GM18517 (cell line): ENCODE measurements at regions not wholly inside any gene's neighbourhood (a gene's known extent, or its start where the extent isn't known, plus 50 kb on each side); places are given as distances from the start of the nearest gene placed in this dataset.

Experiments
- ATAC-seq: cut with Tn5 transposase; IDR thresholded peaks from one replicate; pipeline ENCODE4 v1.9.1; 2021; ENCODE audit warnings: mild to moderate bottlenecking, moderate library complexity; ENCODE audit not compliant: unreplicated experiment

DNA sequence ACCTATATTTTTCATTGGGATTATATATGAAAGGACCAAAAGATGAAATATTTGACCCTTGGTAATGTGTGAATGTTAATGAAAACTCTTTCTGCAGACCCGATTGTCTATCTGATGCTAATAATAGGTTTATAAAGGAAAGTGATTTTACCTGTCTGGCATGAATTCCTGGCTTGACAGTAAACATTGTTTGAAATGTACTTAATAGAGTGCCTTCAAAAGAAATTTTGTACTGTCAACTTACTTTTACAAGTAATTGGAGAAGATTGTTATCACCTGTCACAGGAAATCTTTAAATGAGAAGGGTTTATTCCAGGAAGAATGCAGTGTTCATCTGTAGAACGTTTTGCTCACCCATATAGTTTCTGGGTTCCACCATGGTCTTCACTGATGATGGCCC, 588.2 kb downstream of the INHBA start:
- no peak for ATAC-seq

- ATAC-seq = no peak
These were observed 588.8 kb downstream of the INHBA start for GRCh38 chr7:41114131-41114530.

- no peak for ATAC-seq
These were observed 589.2 kb downstream of the INHBA start for GRCh38 chr7:41113719-41114118.

- no peak for ATAC-seq
These were observed 592.7 kb downstream of the INHBA start for GRCh38 chr7:41110186-41110585.

DNA sequence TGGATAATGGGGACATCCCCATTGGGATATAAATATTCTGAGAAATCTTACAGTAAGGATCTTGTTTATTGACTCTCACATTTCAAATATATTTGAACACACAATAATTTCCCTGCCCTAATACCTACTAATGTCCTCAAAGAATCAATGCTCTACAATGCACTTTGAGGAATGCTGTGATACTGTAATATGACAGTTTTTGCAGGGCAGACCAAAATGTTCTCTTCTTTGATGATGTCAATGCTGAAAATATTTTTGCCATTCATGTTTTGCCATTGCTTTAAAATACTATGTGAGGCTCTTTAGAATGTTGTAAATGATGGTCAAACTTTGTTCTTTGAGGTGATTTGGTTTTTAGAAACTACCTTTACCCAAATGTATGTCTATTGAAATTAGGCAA, 594.1 kb downstream of the INHBA start:
- ATAC-seq = no peak

DNA sequence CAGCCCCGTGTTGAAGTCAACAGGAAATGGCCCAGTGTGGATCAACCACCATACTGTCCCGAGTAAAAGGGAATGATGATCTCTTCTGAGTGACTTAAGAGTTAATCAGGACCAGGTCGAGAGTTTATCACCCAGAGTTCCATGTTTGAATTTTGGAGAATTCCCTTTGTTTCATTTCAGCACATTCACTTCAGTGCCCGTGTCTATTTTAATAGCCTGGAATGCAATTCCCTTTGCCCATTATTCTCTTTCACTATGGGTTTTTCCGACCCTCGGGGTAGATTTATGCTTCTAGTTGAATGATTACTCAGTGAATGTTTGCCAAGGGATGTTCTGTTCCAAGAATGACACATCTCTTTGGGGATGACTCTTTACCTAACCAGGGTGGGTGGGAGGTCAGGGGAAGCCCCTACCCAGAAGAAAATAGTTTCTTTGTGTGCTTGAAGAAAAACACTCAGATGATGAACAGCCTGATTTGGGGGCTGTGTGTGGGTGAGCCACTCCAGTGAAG, 594.9 kb downstream of the INHBA start:
- ATAC-seq = no peak

DNA sequence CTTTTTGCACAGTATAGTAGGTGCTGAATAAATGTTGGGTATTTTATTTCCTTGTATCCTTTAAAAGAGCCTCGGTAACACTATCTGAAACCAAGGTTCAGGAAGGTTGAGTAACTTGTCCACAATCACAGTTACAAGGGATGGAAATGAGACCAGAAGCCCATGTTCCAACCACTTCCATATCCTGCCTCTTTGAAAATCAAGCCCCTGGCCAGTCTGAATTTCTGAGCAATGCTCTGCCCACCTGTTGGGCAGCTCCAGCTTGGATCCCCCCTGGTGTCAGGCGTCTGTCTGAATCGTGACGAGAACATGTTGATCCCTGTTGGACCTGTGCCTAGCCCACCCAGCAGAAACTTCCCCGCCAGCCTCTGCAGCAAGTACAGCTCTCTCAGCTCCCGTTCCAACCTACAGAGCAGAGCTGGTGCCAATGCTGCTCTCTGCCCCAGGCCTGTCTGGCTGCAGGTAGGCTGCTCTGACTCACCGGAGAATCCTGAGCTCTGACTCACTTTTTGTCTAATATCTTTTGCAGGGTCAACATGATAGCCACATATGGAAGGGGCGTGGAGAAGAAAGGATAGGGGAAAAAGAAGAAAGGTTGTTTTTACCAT, 595.5 kb downstream of the INHBA start:
- ATAC-seq = no peak

GRCh38 chr7:41104631-41105030, 598.3 kb downstream of the INHBA start:
- ATAC-seq = no peak

DNA sequence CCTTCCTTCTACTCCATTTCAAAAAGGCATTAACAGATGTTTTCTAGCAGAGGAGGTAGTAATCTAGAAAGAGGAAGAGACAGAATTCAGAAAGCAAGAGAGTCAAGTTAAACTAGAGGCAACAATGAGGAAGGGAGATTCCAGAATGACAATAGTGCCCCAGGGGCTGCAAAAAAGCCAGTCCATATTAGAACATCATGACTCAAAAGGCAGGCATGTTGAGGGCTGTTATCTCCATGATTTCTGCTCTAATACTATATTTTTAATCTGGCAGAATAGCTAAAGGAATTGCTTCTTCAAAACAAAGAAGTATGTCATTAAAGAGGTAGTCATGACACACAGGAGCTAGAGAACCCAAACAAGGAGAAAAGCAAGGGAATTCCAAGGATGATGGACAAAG, 599.6 kb downstream of the INHBA start:
- ATAC-seq = peak; percentile 77

GRCh38 chr7:41098846-41099245, 604.0 kb downstream of the INHBA start:
- ATAC-seq = no peak

GRCh38 chr7:41098402-41098801, 604.5 kb downstream of the INHBA start:
- ATAC-seq = no peak

- ATAC-seq = no peak
These were observed 605.4 kb downstream of the INHBA start for GRCh38 chr7:41097501-41097900.

GRCh38 chr7:41096917-41097316, 606.0 kb downstream of the INHBA start:
- ATAC-seq = no peak

DNA sequence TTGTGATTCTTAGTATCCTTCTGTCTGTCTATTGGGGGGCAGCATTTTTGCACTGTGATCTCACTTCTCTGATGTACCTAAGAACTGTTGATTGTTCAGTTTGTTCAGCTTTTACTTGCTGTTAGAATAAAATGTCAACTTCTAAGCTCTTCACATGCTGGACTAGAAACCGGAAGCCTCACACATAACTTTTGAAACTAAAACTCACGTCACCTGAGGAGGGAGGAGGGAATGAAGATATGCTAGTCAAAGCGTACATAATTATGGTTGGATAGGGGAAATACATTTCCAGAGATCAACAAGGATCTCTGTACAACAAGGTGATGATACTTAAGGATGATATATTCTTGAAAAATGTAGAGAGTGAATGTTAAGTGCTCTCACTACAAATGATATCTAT, 609.7 kb downstream of the INHBA start:
- no peak for ATAC-seq

DNA sequence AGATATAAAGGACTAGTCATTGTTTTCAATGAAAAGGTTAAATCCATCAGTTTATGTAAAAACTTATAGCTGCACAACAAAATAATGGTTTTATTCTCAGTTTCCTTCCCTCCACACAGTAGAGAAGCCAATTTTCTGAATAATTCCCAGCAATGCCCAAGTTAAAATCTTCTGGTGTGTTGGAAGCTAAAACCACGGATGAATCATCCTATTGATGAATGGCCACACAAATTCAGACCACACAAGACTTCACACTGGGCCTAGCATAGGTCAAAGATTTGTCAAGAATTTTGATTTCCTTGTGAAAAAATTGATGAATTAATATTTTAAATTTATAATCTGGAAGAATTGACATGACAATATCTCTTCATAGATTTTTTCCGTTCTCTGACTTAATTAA, 617.6 kb downstream of the INHBA start:
- ATAC-seq = no peak

- no peak for ATAC-seq
These were observed 618.5 kb downstream of the INHBA start for GRCh38 chr7:41084381-41084780.

DNA sequence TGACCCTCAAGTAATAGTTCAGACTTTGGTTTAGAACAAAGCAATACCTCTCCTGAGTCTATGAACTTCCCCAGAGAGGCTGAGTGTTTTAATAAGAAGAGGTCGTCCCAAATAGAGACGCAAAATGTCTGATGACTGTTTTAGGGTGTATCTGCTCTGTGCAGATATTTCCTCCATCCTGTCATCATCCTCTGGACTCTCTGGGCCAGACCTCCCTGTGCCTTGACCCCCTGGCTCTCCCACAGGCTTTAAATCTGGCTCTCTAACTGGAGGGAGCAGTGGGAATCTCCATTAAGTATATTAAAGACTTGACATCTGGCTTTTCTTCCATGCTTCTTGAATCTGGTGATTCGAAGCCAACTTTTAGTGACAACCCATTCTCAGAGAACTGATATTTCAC, 633.3 kb downstream of the INHBA start:
- no peak for ATAC-seq

GRCh38 chr7:41067576-41067975, 635.3 kb downstream of the INHBA start:
- no peak for ATAC-seq

- ATAC-seq = no peak
These were observed 637.2 kb downstream of the INHBA start for GRCh38 chr7:41065663-41066062.

GRCh38 chr7:41063116-41063515, 639.8 kb downstream of the INHBA start:
- no peak for ATAC-seq

DNA sequence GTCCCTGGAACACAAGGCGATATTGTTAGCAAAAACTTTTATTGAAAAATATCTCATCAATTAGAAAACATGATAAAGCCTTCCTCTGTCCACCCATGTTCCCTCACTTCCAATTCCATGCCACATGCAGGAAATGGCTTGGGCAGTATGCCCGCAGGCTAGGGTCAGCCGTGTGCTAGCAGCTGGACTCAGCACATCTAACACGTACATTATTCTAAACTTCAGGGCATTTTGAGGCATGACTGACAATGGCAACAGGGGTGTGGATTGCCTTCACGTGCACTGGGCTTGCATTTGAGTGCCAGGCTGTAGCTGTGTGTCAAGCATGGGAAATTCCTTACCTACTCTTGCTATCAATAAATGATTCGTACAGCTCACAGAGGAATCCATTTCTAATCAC, 642.1 kb downstream of the INHBA start:
- no peak for ATAC-seq

DNA sequence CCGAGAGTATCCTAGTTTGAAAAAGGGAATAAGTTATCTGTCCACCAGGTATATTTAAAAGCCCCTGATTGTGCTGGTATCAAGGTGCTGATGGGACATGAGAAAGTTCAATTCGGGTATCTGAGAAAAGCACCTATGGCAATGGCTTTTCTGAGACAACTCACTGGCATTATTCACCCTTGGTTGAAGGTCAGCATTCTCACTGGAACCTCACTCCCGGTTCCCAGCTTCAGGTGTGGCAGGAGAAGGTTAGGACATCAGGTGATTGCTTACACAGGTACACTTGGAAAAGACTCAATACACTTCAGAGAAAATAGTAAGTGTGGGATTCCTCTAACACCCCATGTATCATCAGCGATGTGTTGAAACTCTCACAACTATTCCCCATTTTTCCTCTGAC, 643.1 kb downstream of the INHBA start:
- ATAC-seq = no peak

DNA sequence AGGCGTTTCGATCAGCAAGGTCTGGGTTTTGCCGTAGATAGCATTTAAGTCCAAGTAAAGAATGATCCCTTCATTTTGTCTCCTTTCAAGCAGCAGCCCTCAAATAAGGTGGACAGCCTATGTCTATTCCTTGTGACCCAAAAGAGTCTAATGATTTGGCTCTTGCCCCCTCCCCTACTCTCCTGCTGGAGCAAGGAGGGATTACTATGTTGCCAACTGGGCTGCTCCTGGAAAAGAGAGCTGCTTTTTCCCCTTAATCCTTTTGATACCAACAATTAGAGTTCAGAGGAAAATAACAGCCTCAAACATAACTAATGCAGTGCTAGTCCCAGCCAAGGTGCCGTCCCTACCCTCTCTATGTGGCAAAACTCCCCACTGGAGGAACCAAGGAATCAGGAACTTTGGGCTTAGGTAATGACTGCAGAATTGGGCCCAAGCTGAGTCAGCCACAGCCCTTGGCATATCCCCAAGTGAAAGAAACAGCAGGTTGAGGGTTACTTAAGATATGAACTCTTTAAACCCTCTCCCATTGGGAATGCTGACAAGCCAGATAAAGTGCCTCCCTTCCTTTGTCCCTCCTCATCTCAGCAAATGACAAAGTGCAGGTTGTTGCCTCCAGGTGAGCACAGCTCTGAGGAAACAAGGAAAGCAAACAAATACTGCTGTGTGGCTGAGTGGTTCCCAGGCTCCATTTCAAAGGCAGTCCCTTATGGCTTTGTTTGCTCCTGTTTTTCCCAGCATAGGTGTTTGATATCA, 643.7 kb downstream of the INHBA start:
- no peak for ATAC-seq
